Upper lobe of left lung (tissue), 4 donors: ENCODE measurements at regions not wholly inside any gene's neighbourhood (a gene's known extent, or its start where the extent isn't known, plus 50 kb on each side); places are given as distances from the start of the nearest gene placed in this dataset.

Source experiments
- CTCF ChIP-seq, 6 experiments: fragments of 450-650 bp in 4 of 6; fragments of 200-600 bp in 2 of 6; sonication (generic) in 2 of 6; IDR thresholded peaks; one replicate each; pipeline ENCODE4 v1.5.1; 2016 to 2019; ENCODE audit warnings: antibody characterized with exemption in 6 of 6
- EP300 ChIP-seq, 4 donors: sonication (generic); formaldehyde crosslinking; IDR thresholded peaks; one replicate each; pipeline ENCODE4 v1.5.1; 2017; ENCODE audit warnings: antibody characterized with exemption in 4 of 4, control low read depth in 2 of 4
- POLR2A ChIP-seq, 4 donors: fragments of 450-650 bp; IDR thresholded peaks; one replicate each; pipeline ENCODE4 v1.5.1; 2016 to 2017; ENCODE audit warnings: antibody characterized with exemption in 4 of 4, mild to moderate bottlenecking in 2 of 4

- TF ChIP-seq CTCF (IDR thresholded peaks at IDR 0.05), result no peak
- no peak for TF ChIP-seq EP300 (IDR thresholded peaks at IDR 0.05)
- TF ChIP-seq POLR2A (IDR thresholded peaks at IDR 0.05), result no peak
These were observed 124.5 kb downstream of the EFNB1 start for GRCh38 chrX:68953331-68953730.
